ENCODE measurements at regions not wholly inside any gene's neighbourhood (a gene's known extent, or its start where the extent isn't known, plus 50 kb on each side); places are given as distances from the start of the nearest gene placed in this dataset.

- no peak for TF ChIP-seq POLR2A (IDR thresholded peaks at IDR 0.05)
- TF ChIP-seq CTCF (IDR thresholded peaks at IDR 0.05) = no peak
These were observed 352.6 kb downstream of the MRPL39 start for GRCh38 chr21:25254491-25255174.
